SK-N-SH (cell line): ENCODE measurements at regions not wholly inside any gene's neighbourhood (a gene's known extent, or its start where the extent isn't known, plus 50 kb on each side); places are given as distances from the start of the nearest gene placed in this dataset.

ENCODE experiments used
- CTCF ChIP-seq: fragments of 200-600 bp; sonication (generic); IDR thresholded peaks from 2 replicates; pipeline ENCODE4 v1.6.1; 2017; ENCODE audit warnings: antibody characterized with exemption, mild to moderate bottlenecking, moderate library complexity
- PBX3 ChIP-seq: IDR thresholded peaks from 2 replicates; pipeline ENCODE4; 2012

- TF ChIP-seq CTCF: no peak
- no peak for TF ChIP-seq PBX3
These were observed 417.1 kb upstream of the SOX9 start for GRCh38 chr17:71703701-71704100.
